T47D (cell line): ENCODE measurements at regions not wholly inside any gene's neighbourhood (a gene's known extent, or its start where the extent isn't known, plus 50 kb on each side); places are given as distances from the start of the nearest gene placed in this dataset.
"Not testable (repeated sequence)": the region's sequence is repeated elsewhere in the genome, so short reads cannot be mapped to it uniquely, and the experiment has no call there.

Experiments
- DNase-seq, 2 experiments: peaks; one replicate each; pipeline versions ENCODE4 v3.0.0 to v3.0.0-alpha.2; 2011 to 2012; ENCODE audit warnings: low read depth in 1 of 2, low spot score in 1 of 2
- JUND ChIP-seq: IDR thresholded peaks from 2 replicates; pipeline ENCODE4 v1.6.1; 2012; ENCODE audit warnings: low read depth
- in situ Hi-C: cut with HindIII; loops from 2 replicates; pipeline ENCODE4 v1.10.0; 2016; ENCODE audit warnings: low sequenced_read_pairs, low pct_unique_long_range_greater_than_20kb

DNA sequence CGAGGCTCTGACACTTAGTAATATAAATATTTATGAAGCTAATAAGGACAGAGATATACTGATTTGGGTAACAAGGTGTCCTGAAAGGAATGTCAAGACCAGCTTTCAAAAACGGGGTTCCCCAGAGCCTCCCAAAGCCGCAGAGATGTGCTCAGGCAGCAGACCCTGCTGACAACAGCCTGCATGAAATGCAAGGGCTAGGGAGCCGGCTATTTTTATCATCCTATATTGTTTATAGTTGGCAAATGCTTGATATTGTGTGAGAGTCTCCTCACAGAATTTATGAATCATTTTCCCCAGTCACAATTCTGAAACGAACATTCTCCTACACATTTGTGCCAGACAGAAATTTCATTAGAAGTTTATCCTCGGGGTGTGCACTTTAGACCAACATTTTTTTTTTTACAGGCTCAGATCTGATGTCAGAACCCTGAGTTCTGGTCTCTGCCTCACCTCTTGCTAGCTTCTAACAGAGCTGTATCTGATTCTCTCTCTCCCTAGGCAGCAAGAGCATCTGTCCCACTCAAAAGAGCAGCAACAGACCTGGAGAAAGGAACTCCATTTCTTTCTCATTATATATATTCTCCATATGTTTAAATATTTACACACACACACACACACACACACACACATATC is 302.3 kb upstream of the PLD5 start:
- DNase-seq: no peak
- in situ Hi-C loops: no loop called here
- TF ChIP-seq JUND: no peak

GRCh38 chr1:242824435-242824834 is 299.9 kb upstream of the PLD5 start:
- no peak for TF ChIP-seq JUND
- no peak for DNase-seq
- in situ Hi-C loops: no loop called here

DNA sequence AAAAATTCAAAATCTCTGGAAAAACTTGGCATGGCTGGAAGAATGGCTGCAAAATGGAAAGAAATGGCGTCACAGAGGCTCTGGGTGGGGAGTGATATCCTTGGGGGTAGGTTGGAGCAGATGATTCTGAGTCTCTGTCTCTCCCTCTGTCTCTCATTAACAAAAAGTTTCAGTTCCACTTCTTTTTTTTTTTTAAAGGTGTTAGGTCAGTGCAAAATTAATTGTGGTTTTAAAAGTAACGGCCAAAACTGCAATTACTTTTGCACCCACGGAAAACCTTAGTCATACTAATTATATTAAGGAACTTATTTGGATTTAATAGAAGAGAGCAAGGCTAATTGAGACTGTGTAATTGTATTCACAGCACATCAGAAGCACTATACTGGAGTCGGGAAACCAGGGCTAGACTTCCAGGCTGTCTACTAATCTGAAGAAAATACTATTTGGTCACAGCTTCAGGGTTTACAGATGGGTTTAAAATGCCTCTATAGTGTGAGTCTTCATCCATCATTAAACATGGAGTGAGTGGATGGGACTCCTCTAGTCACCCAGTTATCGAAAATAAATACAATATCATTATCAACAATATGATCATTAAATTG is 289.1 kb upstream of the PLD5 start:
- no peak for TF ChIP-seq JUND
- DNase-seq: no peak
- in situ Hi-C loops: no loop called here

GRCh38 chr1:242811092-242811840 is 286.8 kb upstream of the PLD5 start:
- in situ Hi-C loops: no loop called here
- TF ChIP-seq JUND: no peak
- no peak for DNase-seq

DNA sequence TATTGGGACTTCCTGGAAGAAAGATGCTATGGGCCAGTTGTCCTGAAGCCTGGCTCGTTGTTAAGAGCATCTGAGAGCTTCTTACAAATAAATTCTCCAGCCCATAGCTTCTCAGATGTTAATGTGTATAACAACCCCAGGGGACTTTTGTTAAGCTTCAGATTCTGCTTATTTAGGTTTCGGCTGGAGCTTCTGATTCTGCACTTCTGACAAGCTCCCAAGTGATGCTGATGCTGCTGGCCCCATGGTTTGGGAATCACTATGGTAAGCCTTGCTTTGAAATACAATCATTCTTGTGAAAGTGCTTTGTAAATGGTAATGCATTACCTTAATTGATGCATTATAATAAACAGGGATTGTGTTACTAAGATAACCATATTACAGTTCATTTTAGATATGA is 281.8 kb upstream of the PLD5 start:
- in situ Hi-C loops: no loop called here
- no peak for TF ChIP-seq JUND

DNA sequence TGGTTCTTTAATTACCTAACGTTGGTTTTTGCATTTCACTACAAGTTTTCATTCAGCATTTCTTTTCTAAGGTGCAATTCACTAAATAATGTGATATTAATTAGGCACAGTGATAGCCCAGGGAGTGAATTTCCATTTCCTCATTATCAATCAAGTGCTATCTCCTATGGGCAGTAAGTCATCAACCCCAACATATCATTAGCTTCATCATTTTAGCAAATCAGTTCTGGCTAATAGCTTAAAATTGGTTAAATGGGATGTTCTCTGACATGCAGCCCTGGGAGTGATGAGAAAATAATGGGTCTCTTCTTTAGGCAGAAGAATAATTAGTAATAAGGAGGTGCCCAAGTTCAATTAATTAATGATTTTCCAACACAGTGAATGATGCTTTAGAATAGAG is 280.9 kb upstream of the PLD5 start:
- DNase-seq, in situ Hi-C loops: not testable (repeated sequence)

More for the DNA sequence above, 281.8 kb upstream of the PLD5 start:
- no peak for DNase-seq

- no peak for DNase-seq
- no peak for TF ChIP-seq JUND
- in situ Hi-C loops: no loop called here
These were observed 278.5 kb upstream of the PLD5 start for GRCh38 chr1:242802973-242803372.

DNA sequence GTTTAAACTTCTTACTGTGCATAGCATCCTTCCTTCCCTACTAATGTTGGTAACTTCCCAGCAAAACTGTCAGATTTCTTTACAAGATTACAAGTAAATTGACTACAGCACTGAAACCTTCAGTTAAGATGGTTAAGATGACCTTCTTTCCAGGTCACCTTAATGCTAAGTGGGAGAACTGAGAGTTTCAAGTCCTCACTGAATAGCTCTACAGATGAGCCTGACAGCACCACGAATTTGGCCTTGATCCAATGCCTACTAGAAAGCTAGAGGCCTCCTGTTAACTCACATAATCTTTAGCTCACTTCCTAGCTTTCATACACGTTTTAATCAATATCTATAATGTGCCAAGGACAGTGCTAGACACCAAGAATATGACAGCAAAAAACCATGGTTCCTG is 276.0 kb upstream of the PLD5 start:
- in situ Hi-C loops: no loop called here
- DNase-seq: peak in 1 of 2 experiments; percentile 4
- no peak for TF ChIP-seq JUND

- no peak for TF ChIP-seq JUND
These were observed 273.4 kb upstream of the PLD5 start for GRCh38 chr1:242797856-242798255.

GRCh38 chr1:242788771-242789170 is 264.3 kb upstream of the PLD5 start:
- in situ Hi-C loops: no loop called here
- no peak for DNase-seq
- TF ChIP-seq JUND: no peak

More at GRCh38 chr1:242797856-242798255, 273.4 kb upstream of the PLD5 start:
- in situ Hi-C loops: no loop called here
- no peak for DNase-seq

- in situ Hi-C loops: no loop called here
- no peak for DNase-seq
- TF ChIP-seq JUND: no peak
These were observed 263.5 kb upstream of the PLD5 start for GRCh38 chr1:242787968-242788367.

- in situ Hi-C loops: no loop called here
- no peak for TF ChIP-seq JUND
- DNase-seq: no peak
These were observed 260.3 kb upstream of the PLD5 start for GRCh38 chr1:242784807-242785206.

- DNase-seq: no peak
- in situ Hi-C loops: no loop called here
- no peak for TF ChIP-seq JUND
These were observed 259.6 kb upstream of the PLD5 start for GRCh38 chr1:242784084-242784483.

- no peak for TF ChIP-seq JUND
- DNase-seq: no peak
- in situ Hi-C loops: no loop called here
These were observed 249.8 kb upstream of the PLD5 start for GRCh38 chr1:242774256-242774655.
